ENCODE measurements at regions not wholly inside any gene's neighbourhood (a gene's known extent, or its start where the extent isn't known, plus 50 kb on each side); places are given as distances from the start of the nearest gene placed in this dataset.

DNA sequence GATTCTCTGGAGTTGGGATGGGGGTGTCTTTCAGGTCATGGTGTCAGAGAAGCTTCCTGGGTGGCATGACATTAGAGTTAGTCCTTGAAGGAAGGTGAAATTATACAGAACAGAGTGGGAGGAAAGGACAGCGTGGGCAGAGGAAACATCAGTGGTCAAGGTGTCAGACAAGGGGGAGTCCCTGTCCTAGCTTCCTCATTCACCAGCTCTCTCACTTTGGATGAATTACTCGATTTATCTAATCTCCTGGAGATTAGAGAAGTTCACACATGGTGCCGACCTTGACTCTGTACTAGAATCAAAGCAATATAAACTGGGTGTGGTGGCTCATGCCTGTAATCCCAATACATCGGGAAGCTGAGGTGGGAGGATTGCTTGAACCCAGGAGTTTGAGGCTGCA lies 492.9 kb downstream of the VRK1 start:
- no peak overlapping the region for H3K4me3 ChIP-seq

GRCh38 chr14:97290977-97291376 lies 493.8 kb downstream of the VRK1 start:
- Histone ChIP-seq H3K27ac (no peak overlapping the region), H3K27me3 (peaks cover 0 to 4% of the 10 kb centered on the region in 2 donors), H3K4me1 (no peaks in the 10 kb centered on the region), H3K9me3 (no peaks in the 10 kb centered on the region), H3K36me3 (no peaks in the 10 kb centered on the region), H3K4me3 (no peak overlapping the region)
- no peak for DNase-seq (ENCODE audit: low spot score in 2 of 2)
- intact Hi-C loops (cut with DNase I; ENCODE audit: low total_unique reads), result no loop called here
- TF ChIP-seq, protein P1, sequence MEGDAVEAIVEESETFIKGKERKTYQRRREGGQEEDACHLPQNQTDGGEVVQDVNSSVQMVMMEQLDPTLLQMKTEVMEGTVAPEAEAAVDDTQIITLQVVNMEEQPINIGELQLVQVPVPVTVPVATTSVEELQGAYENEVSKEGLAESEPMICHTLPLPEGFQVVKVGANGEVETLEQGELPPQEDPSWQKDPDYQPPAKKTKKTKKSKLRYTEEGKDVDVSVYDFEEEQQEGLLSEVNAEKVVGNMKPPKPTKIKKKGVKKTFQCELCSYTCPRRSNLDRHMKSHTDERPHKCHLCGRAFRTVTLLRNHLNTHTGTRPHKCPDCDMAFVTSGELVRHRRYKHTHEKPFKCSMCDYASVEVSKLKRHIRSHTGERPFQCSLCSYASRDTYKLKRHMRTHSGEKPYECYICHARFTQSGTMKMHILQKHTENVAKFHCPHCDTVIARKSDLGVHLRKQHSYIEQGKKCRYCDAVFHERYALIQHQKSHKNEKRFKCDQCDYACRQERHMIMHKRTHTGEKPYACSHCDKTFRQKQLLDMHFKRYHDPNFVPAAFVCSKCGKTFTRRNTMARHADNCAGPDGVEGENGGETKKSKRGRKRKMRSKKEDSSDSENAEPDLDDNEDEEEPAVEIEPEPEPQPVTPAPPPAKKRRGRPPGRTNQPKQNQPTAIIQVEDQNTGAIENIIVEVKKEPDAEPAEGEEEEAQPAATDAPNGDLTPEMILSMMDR (IDR thresholded peaks at IDR 0.05), result no peak
- TF ChIP-seq POLR2AphosphoS5 (IDR thresholded peaks at IDR 0.05) (no peak), POLR2A (IDR thresholded peaks at IDR 0.05) (no peak)

More for the DNA sequence above, 492.9 kb downstream of the VRK1 start:
- Histone ChIP-seq H3K27ac (no peak overlapping the region), H3K36me3 (no peaks in the 10 kb centered on the region), H3K9me3 (no peaks in the 10 kb centered on the region), H3K27me3 (peaks cover 0 to 4% of the 10 kb centered on the region in 2 donors), H3K4me1 (no peaks in the 10 kb centered on the region)
- intact Hi-C loops (cut with DNase I; ENCODE audit: low total_unique reads), result no loop called here
- DNase-seq (ENCODE audit: low spot score in 2 of 2), result no peak
- TF ChIP-seq, protein P1 (IDR thresholded peaks at IDR 0.05), result no peak
- no peak for TF ChIP-seq POLR2AphosphoS5 (IDR thresholded peaks at IDR 0.05)
- no peak for TF ChIP-seq POLR2A (IDR thresholded peaks at IDR 0.05)

DNA sequence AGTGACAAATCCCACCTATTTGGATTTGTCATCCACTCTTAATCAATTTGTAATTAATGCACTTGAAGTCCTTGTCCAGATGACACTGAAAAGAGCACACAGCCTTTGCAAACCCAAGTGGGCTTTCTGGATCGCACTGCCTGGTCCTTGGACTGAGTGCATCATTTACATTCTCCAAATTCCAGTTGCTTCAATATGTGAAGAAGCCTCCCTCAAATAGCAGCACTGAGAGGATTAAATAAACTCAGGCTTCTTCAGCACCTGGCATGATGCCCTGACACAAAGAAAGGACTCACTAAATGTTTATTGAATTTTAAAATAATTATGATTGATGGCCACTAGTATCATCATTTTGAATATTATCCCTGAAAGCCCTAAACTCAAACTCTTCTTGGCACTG lies 496.5 kb downstream of the VRK1 start:
- intact Hi-C loops (cut with DNase I; ENCODE audit: low total_unique reads), result no loop called here
- H3K36me3 ChIP-seq, result no peaks in the 10 kb centered on the region
- no peak overlapping the region for H3K27ac ChIP-seq
- H3K27me3 ChIP-seq, result peaks cover 0 to 26% of the 10 kb centered on the region in 2 donors
- TF ChIP-seq POLR2A (IDR thresholded peaks at IDR 0.05), result no peak
- TF ChIP-seq, protein P1 (IDR thresholded peaks at IDR 0.05), result no peak
- no peak for TF ChIP-seq POLR2AphosphoS5 (IDR thresholded peaks at IDR 0.05)
- no peaks in the 10 kb centered on the region for H3K9me3 ChIP-seq
- no peak overlapping the region for H3K4me3 ChIP-seq
- H3K4me1 ChIP-seq, result no peaks in the 10 kb centered on the region
- DNase-seq (ENCODE audit: low spot score in 2 of 2), result no peak

DNA sequence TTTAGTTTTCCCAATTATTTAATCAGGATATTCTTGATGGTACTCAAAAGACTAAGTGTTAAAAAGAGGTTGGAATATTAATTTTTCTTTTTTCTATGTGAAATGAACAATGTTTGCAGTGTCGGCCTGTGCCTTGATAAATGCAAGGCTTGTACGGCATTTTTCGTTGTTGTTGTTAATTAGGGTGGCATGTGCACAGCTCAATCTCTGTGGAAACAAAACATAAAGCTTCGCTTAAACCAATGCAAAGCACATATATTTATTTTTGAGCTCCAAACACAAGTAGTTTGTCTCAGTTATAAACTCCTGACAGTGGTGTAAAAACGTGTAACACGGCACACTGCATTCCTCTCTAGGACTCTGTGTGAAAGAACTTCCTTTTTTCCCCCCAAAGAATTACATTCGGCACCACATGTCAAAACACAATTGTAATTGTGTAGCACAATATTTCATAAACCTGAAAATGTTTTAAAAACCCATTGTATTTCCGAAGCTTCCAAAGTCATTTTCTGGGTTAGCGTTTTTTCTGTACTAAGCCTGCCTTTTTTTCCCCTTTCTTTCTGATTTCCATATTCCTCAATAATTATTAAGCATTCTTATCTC lies 498.0 kb downstream of the VRK1 start:
- TF ChIP-seq POLR2AphosphoS5 (IDR thresholded peaks at IDR 0.05) (no peak), POLR2A (IDR thresholded peaks at IDR 0.05) (no peak)
- TF ChIP-seq, protein P1 (IDR thresholded peaks at IDR 0.05), result no peak
- no peak for DNase-seq (ENCODE audit: low spot score in 2 of 2)
- Histone ChIP-seq H3K27me3 (peaks cover 0 to 32% of the 10 kb centered on the region in 2 donors), H3K9me3 (no peaks in the 10 kb centered on the region), H3K4me1 (no peaks in the 10 kb centered on the region), H3K27ac (no peak overlapping the region), H3K4me3 (no peak overlapping the region), H3K36me3 (no peaks in the 10 kb centered on the region)
- intact Hi-C loops (cut with DNase I; ENCODE audit: low total_unique reads), result no loop called here

DNA sequence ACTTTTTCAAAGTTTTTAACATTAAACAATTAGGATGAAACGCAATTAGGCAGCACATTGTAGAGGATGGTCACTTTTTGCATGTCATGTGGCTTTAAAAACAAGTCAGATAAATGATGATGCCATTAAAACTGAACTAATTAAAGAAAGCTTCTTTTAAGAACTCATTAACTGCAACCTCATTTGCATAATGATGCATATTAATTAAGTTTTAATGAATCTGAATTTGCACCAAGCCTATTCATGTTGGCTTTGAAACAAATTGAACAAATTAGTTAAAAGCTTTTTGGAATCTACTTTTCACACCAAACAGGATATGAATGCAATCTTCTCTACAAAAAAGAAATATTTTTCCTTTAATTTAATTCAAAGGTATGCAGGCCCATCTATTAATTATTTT lies 499.0 kb downstream of the VRK1 start:
- no peak overlapping the region for H3K27ac ChIP-seq
- intact Hi-C loops (cut with DNase I; ENCODE audit: low total_unique reads), result no loop called here
- H3K36me3 ChIP-seq, result no peaks in the 10 kb centered on the region
- H3K4me3 ChIP-seq, result no peak overlapping the region
- TF ChIP-seq, protein P1 (IDR thresholded peaks at IDR 0.05), result no peak
- TF ChIP-seq POLR2A (IDR thresholded peaks at IDR 0.05), result no peak
- no peak for TF ChIP-seq POLR2AphosphoS5 (IDR thresholded peaks at IDR 0.05)
- peaks cover 0 to 32% of the 10 kb centered on the region in 2 donors for H3K27me3 ChIP-seq
- no peaks in the 10 kb centered on the region for H3K4me1 ChIP-seq
- H3K9me3 ChIP-seq, result no peaks in the 10 kb centered on the region
- DNase-seq (ENCODE audit: low spot score in 2 of 2), result no peak

All from breast epithelium (tissue), 4 donors.